IMR-90 (cell line): ENCODE measurements at regions not wholly inside any gene's neighbourhood (a gene's known extent, or its start where the extent isn't known, plus 50 kb on each side); places are given as distances from the start of the nearest gene placed in this dataset.

ENCODE experiments used
- ATAC-seq: fragments of 200-7000 bp; cut with Tn5 transposase; 2 replicates; pipeline ENCODE4 v1.9.1; 2020; ENCODE audit warnings: low read depth, mild to moderate bottlenecking, moderate library complexity
- BruUV-seq: library from RNA; stranded (reverse); fragments of 400-500 nt; replicated peaks from 2 replicates; lab custom pipeline; 2021; lab: Mats Ljungman, UMichigan
- CTCF ChIA-PET: fragments of 300-600 bp; formaldehyde crosslinking; extraction: SDS; loops from one replicate; lab custom pipeline; 2021; ENCODE audit warnings: antibody characterized with exemption; lab: Yijun Ruan, JAX
- POLR2A ChIA-PET: fragments of 300-600 bp; sonication (Branson Sonifier 250); formaldehyde crosslinking; loops from one replicate; lab custom pipeline; 2022; ENCODE audit warnings: antibody characterized with exemption; ENCODE audit not compliant: unreplicated experiment; lab: Charles Lee
- DNase-seq: peaks from one replicate; pipeline ENCODE4 v3.0.0; 2013
- H2AFZ ChIP-seq: replicated peaks from 2 replicates; pipeline ENCODE3; 2013; ENCODE audit warnings: low read length, mild to moderate bottlenecking; ENCODE audit not compliant: poor library complexity
- H2AK5ac ChIP-seq: 2 replicates; pipeline ENCODE4 v1.6.1; 2013; ENCODE audit warnings: low read depth, low read length, inconsistent platforms
- H2AK9ac ChIP-seq: replicated peaks from 2 replicates; pipeline ENCODE3; 2013; ENCODE audit warnings: mild to moderate bottlenecking, low read depth, low read length, moderate library complexity; ENCODE audit not compliant: poor library complexity
- H2BK120ac ChIP-seq: 2 replicates; pipeline ENCODE4 v1.6.1; 2013; ENCODE audit warnings: low read depth, low read length, inconsistent platforms
- H2BK15ac ChIP-seq: 3 replicates; pipeline ENCODE4 v1.6.1; 2013; ENCODE audit warnings: low read depth, low read length, inconsistent platforms
- H2BK20ac ChIP-seq: 2 replicates; pipeline ENCODE4 v1.6.1; 2013; ENCODE audit warnings: low read depth, mild to moderate bottlenecking, inconsistent platforms, low read length, moderate library complexity
- H2BK5ac ChIP-seq: 2 replicates; pipeline ENCODE4 v1.6.1; 2013; ENCODE audit warnings: mild to moderate bottlenecking, low read depth, low read length, inconsistent platforms; ENCODE audit not compliant: poor library complexity, severe bottlenecking
- H3K14ac ChIP-seq: replicated peaks from 2 replicates; pipeline ENCODE4 v1.6.1; 2013; ENCODE audit warnings: low read depth, low read length, inconsistent platforms
- H3K18ac ChIP-seq: 2 replicates; pipeline ENCODE4 v1.6.1; 2013; ENCODE audit warnings: low read depth, low read length, control low read depth
- H3K23ac ChIP-seq: 2 replicates; pipeline ENCODE4 v1.6.1; 2013; ENCODE audit warnings: low read depth, low read length, inconsistent platforms
- H3K27ac ChIP-seq: 2 replicates; pipeline ENCODE4 v1.5.1; 2013; ENCODE audit warnings: mild to moderate bottlenecking, control low read depth, low read length; ENCODE audit not compliant: insufficient read depth
- H3K27me3 ChIP-seq: 2 replicates; pipeline ENCODE4 v1.6.1; 2013; ENCODE audit warnings: low read length; ENCODE audit not compliant: control insufficient read depth, insufficient read depth
- H3K36me3 ChIP-seq: 2 replicates; pipeline ENCODE4 v1.6.1; 2013; ENCODE audit warnings: low read length, mixed read lengths; ENCODE audit not compliant: control insufficient read depth, insufficient read depth
- H3K4ac ChIP-seq: 2 replicates; pipeline ENCODE4 v1.6.1; 2013; ENCODE audit warnings: low read depth, low read length, inconsistent platforms
- H3K4me1 ChIP-seq: 2 replicates; pipeline ENCODE4 v1.6.1; 2013; ENCODE audit warnings: low read length, mixed read lengths; ENCODE audit not compliant: control insufficient read depth, insufficient read depth
- H3K4me2 ChIP-seq: 2 replicates; pipeline ENCODE4 v1.6.1; 2013; ENCODE audit warnings: low read depth, mild to moderate bottlenecking, control low read depth, low read length, moderate library complexity
- H3K4me3 ChIP-seq: 2 replicates; pipeline ENCODE4 v1.5.1; 2013; ENCODE audit warnings: low read depth, mild to moderate bottlenecking, control low read depth, low read length, moderate library complexity; ENCODE audit not compliant: insufficient read depth
- H3K56ac ChIP-seq: 2 replicates; pipeline ENCODE4 v1.6.1; 2013; ENCODE audit warnings: low read length, inconsistent platforms; ENCODE audit not compliant: insufficient read depth; ENCODE audit errors: extremely low read depth
- H3K79me1 ChIP-seq, 2 experiments: 2 replicates each; pipeline ENCODE4 v1.6.1; 2013; ENCODE audit warnings: low read length in 2 of 2, inconsistent platforms in 1 of 2, low read depth in 1 of 2
- H3K9ac ChIP-seq: 2 replicates; pipeline ENCODE4 v1.6.1; 2013; ENCODE audit warnings: low read depth, low read length, control low read depth
- H3K9me1 ChIP-seq: 2 replicates; pipeline ENCODE4 v1.6.1; 2013; ENCODE audit warnings: low read length, inconsistent platforms; ENCODE audit not compliant: insufficient read depth
- H3K9me3 ChIP-seq: 2 replicates; pipeline ENCODE4 v1.6.1; 2013; ENCODE audit warnings: low read length; ENCODE audit not compliant: control insufficient read depth, insufficient read depth
- H4K20me1 ChIP-seq: 2 replicates; pipeline ENCODE4 v1.6.1; 2013; ENCODE audit warnings: low read length, inconsistent platforms; ENCODE audit not compliant: insufficient read depth
- H4K5ac ChIP-seq: 2 replicates; pipeline ENCODE4 v1.6.1; 2013; ENCODE audit warnings: mild to moderate bottlenecking, low read depth, low read length, control low read depth
- H4K8ac ChIP-seq, 2 experiments: 2 replicates each; pipeline ENCODE4 v1.6.1; 2013; ENCODE audit warnings: low read depth in 2 of 2, low read length in 2 of 2, control low read depth in 1 of 2, inconsistent platforms in 1 of 2
- H4K91ac ChIP-seq: 2 replicates; pipeline ENCODE4 v1.6.1; 2013; ENCODE audit warnings: low read depth, low read length, inconsistent platforms; ENCODE audit not compliant: insufficient read depth
- FOS ChIP-seq: fragments of 150-350 bp; IDR thresholded peaks from 2 replicates; pipeline ENCODE4 v1.6.1; 2016; ENCODE audit warnings: low read depth, low read length
- MAFK ChIP-seq: IDR thresholded peaks from 2 replicates; pipeline ENCODE4 v1.6.1; 2012; ENCODE audit warnings: low read depth, low read length, improper control_type of control experiment
- RCOR1 ChIP-seq: IDR thresholded peaks from 2 replicates; pipeline ENCODE4 v1.6.1; 2012; ENCODE audit warnings: mild to moderate bottlenecking, low read length, improper control_type of control experiment; ENCODE audit not compliant: insufficient replicate concordance
- RFX5 ChIP-seq: IDR thresholded peaks from 2 replicates; pipeline ENCODE4 v1.8.0; 2012; ENCODE audit warnings: low read depth, mild to moderate bottlenecking, low read length, moderate library complexity
- dilution Hi-C: fragments of 300-500 bp; cut with HindIII; formaldehyde crosslinking; loops from one replicate; pipeline ENCODE4 v1.14.3; 2018; ENCODE audit warnings: low sequenced_read_pairs; ENCODE audit not compliant: unreplicated experiment
- in situ Hi-C: fragments of 300-500 bp; cut with MboI; formaldehyde crosslinking; loops from 3 replicates; pipeline ENCODE4 v1.14.3; 2019; ENCODE audit warnings: low sequenced_read_pairs, inconsistent platforms, mixed read lengths
- intact Hi-C: fragments of 100-400 bp; cut with micrococcal nuclease; formaldehyde crosslinking; loops from 2 replicates; pipeline ENCODE4 v1.10.0; 2022
- TF ChIP-seq, protein P1 (sequence below): fragments of 150-350 bp; IDR thresholded peaks from 2 replicates; pipeline ENCODE4 v1.6.1; 2017; ENCODE audit warnings: mild to moderate bottlenecking, antibody characterized with exemption, low read length, low read depth

DNA sequence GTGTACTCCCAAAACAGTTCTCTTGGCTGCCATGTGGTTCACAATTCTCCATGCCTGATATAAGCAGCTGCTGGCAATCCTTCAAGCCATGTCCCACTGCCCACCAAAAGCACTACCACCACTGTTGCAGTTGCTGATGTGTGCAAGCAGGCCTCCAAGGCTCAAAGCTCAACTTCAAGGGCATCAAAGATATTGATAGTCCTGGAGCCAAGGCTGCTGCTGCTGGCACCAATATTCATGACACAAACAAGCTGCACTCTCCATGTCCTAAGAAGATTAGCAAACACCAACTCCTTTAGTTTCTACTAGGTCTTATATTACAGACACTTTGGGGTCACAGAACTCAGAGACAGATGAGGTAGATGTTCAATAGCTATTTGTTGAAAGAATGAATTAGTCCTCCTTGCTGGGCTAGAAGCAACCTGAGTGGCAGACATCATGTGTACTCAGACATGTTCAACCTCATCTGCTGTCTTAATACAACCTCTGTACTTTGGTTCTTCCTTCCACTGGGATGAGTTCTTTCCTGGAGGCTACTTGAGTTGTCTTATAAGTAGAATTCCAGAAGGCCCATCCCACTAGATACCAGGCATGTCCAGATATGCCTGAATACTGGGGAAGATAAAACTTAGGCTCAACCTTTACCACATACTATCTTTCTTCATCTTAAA, 104.5 kb upstream of the UGP2 start:
- H2BK120ac ChIP-seq, result peak overlapping the region; percentile 55; the same call in 1 of the 2 replicates
- H3K9me3 ChIP-seq, result no peaks in the 10 kb centered on the region
- in situ Hi-C loops, result no loop called here
- no peak overlapping the region for H3K27ac ChIP-seq
- H2AK9ac ChIP-seq, result no peak overlapping the region
- no peak overlapping the region for H4K91ac ChIP-seq
- H2BK20ac ChIP-seq, result peak overlapping the region; percentile 59
- TF ChIP-seq RFX5 (no peak), RCOR1 (no peak), MAFK (no peak), FOS (no peak)
- TF ChIP-seq, protein P1, sequence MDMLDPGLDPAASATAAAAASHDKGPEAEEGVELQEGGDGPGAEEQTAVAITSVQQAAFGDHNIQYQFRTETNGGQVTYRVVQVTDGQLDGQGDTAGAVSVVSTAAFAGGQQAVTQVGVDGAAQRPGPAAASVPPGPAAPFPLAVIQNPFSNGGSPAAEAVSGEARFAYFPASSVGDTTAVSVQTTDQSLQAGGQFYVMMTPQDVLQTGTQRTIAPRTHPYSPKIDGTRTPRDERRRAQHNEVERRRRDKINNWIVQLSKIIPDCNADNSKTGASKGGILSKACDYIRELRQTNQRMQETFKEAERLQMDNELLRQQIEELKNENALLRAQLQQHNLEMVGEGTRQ, result no peak
- H3K36me3 ChIP-seq, result no peaks in the 10 kb centered on the region
- peak overlapping the region; percentile 2 for H2AFZ ChIP-seq
- peak overlapping the region; percentile 62; the same call in 1 of the 3 replicates for H2BK15ac ChIP-seq
- H3K9ac ChIP-seq, result no peak overlapping the region
- H4K5ac ChIP-seq, result peak overlapping the region; percentile 25; the same call in 1 of the 2 replicates
- H3K4ac ChIP-seq, result peak overlapping the region; percentile 22
- dilution Hi-C loops, result no loop called here
- H3K56ac ChIP-seq, result no peak overlapping the region
- peak overlapping the region; percentile 14 for H3K18ac ChIP-seq
- DNase-seq, result no peak
- no peaks in the 10 kb centered on the region; the same call in 1 of the 2 replicates for H3K9me1 ChIP-seq
- ChIA-PET POLR2A (no interaction called here), CTCF (no interaction called here)
- H2AK5ac ChIP-seq, result no peak overlapping the region; the same call in 1 of the 2 replicates
- no TSS peak for BruUV-seq
- H4K20me1 ChIP-seq, result no peaks in the 10 kb centered on the region
- H3K4me2 ChIP-seq, result no peak overlapping the region
- 0 out of 4 replicates have a peak overlapping the region, but pooled peaks of 1 of the 2 experiments have one; percentile 0 for H4K8ac ChIP-seq
- no peak overlapping the region for H2BK5ac ChIP-seq
- peaks cover 10% of the 10 kb centered on the region for H3K4me1 ChIP-seq
- no peaks in the 10 kb centered on the region for H3K79me1 ChIP-seq
- no peaks in the 10 kb centered on the region for H3K27me3 ChIP-seq
- intact Hi-C loops, result no loop called here
- H3K14ac ChIP-seq, result peak overlapping the region; percentile 55; the same call in 1 of the 2 replicates
- H3K4me3 ChIP-seq, result no peak overlapping the region
- ATAC-seq, result peak; percentile 31; the same call in 1 of the 2 replicates
- no peak overlapping the region for H3K23ac ChIP-seq
